Activated naive CD4-positive, alpha-beta T cell (primary cell): ENCODE measurements at regions not wholly inside any gene's neighbourhood (a gene's known extent, or its start where the extent isn't known, plus 50 kb on each side); places are given as distances from the start of the nearest gene placed in this dataset.
A peak's percentile ranks its signal among the peaks of the same experiment; 100 is the strongest.

ENCODE experiments used
- DNase-seq, 4 experiments: peaks; one replicate each; lab custom pipeline; 2025; lab: John Stamatoyannopoulos, UW

DNA sequence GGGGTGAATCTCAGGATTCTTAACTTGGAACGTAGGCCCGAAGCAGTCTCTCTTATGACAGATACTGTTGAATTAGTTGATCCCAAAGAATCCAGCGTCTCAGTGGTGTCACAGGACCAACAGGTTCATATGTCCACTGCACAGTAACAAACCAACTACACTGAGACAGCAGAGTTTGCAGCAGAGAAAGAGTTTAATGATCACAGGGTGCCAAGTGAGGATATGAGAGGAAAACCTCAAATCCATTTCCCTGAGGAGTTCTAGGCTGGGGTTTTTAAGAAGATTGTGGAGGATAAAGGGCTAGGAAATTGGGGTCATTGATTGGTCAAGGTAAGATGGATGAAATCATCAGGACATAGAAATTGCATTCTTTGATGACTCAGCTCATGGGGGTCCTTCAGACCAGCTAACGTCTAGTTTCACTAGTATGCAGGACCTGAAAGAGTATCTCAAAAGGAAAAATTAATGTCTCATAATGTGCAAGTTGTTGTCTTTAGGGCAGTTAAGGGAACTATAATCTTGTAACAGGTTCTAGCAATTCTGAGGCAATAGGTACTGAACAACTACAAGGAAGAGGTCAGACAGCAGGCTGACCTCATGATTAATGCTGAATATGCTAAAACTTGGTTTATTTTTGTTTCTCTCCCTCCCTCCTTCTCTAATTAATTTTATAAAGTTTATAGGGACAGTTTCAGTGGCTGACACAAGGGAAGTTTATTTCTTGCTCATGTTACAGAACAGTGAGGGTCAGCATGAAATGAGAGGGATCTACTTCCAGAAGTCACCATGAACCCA, 310.9 kb upstream of the NEBL start:
- no peak for DNase-seq

DNA sequence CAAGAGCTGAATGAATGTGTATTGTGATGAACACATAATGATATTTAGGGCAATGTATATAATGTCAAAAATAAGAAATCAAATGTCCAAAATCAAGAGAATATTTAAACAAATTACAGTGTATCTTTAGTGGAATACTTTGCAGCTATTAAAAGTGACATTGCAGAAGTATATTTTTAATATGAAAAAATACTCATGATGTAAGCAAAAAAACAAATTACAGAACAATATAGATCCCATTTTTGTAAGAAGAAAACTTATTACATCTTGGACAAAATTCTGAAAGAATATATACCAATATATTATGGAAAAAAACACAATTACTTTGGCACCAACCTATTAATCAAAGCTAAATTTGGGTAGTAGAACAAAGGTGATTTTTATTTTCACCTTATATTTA, 308.2 kb upstream of the NEBL start:
- DNase-seq: no peak

GRCh38 chr10:21203473-21204107, 306.5 kb upstream of the NEBL start:
- DNase-seq: no peak

DNA sequence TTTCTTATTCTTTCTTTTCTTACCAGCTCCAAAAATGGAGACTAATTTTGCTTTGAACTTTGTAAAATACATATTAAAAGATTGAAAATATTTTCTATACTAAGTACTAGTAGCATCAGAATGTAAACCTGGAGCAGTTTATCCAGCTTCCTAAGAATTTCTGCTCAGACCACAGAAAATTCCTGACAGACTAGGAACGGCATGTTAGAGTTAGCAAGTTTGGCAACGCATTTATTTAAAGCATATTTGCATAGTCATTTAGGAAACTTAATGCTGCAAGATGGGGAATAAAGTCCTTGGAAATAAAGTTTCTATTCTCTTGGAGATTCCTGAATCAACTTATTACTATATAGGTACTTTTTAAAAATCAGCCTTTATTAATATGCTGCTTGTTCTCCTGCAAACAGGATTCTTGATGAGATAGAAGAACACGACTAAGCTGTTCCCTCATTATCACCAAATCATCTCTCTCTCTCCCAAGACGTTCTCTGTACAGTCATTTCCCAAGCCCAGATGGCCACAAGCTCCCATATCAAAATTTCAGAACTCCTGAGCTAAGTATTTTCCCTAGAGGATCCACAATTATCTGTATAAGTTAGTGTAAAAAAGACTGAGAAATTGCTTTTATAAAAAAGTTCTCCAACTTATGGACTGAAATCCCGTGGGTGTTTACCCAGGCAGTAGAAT, 305.8 kb upstream of the NEBL start:
- no peak for DNase-seq

GRCh38 chr10:21199501-21199900, 302.4 kb upstream of the NEBL start:
- no peak for DNase-seq

GRCh38 chr10:21197838-21198237, 300.7 kb upstream of the NEBL start:
- DNase-seq: no peak

GRCh38 chr10:21196822-21197395, 299.8 kb upstream of the NEBL start:
- DNase-seq: no peak

GRCh38 chr10:21195252-21195651, 298.1 kb upstream of the NEBL start:
- no peak for DNase-seq

DNA sequence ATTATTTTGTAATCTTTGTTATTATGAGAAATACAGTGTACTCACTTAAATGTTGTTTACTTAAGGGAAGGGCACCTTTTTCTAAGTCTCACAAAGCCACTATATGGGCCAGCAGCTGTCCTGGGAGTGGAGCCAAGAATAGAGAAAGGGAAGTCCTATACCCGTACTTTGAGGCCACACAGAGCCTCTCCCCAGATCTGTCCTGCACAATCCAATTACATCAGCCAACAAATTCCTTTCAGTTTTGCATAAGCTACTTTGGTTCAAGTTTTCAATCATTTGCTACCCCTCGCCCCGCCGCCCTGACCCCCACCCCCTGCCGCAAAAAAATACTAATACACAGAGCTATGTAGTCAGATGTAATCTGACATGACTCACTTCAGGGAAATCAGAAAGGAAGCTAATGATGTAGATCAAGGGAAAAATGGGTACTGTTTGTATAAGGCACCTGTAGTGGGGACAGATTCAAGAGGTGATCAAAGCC, 297.4 kb upstream of the NEBL start:
- DNase-seq: no peak

DNA sequence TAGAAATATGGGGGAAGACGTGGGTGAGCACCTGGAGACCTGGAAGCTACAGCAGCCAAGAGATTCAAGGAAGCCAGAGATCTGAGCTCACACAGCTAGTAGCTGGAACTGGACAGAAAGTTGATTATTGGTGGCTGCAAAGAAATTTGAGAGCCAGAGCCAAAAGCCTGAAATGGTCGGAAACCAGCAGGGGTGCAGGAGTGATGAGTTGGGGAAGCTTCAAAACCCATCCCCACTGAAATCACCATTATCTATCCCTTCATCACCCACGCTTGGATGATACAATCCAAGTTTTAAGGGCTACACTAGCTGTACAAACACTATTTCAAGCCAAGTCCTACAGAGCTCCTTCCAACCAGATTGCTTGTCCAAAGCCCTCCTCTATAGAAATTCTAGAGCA, 296.1 kb upstream of the NEBL start:
- DNase-seq: no peak

DNA sequence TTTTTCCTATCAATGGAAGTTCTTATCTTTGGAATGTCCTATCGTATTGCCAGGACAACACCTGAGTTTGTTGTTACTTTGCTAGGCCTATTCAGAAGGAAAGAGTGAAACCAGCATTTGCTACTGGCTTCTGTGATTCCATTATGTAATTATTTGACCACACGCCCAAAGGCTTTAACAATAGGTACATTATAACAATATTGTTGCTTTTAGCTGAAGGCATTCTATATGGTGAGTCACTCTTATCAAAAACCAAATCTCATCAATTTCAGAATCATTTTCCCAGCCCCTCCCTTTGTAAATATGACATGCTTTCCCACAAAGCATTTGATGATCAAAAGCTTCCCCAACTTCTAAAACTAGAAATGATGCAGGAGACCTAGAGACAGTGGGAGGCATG, 294.4 kb upstream of the NEBL start:
- DNase-seq: no peak

- DNase-seq: no peak
These were observed 287.9 kb upstream of the NEBL start for GRCh38 chr10:21184984-21185383.

- no peak for DNase-seq
These were observed 287.1 kb upstream of the NEBL start for GRCh38 chr10:21184216-21184615.

DNA sequence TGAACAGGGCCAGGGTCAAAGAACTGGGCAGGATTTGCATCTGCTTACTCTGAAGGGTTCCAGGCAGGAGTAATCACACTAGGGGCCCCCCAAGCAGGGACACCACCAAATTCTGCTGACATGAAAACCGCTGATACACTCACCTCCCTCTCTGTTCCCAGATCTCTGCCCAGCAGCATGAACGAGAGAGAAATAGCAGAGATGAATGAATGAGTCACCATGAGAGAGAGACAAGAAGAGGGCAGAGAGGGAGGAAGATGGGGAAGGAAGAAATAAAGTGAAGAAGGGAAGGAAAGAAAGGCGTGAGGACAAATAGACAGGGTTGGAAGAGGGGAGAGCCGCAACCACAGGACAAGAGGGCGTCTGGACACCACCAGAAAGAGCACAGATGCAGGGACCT, 285.9 kb upstream of the NEBL start:
- DNase-seq: no peak

- DNase-seq: no peak
These were observed 284.3 kb upstream of the NEBL start for GRCh38 chr10:21181451-21181850.

DNA sequence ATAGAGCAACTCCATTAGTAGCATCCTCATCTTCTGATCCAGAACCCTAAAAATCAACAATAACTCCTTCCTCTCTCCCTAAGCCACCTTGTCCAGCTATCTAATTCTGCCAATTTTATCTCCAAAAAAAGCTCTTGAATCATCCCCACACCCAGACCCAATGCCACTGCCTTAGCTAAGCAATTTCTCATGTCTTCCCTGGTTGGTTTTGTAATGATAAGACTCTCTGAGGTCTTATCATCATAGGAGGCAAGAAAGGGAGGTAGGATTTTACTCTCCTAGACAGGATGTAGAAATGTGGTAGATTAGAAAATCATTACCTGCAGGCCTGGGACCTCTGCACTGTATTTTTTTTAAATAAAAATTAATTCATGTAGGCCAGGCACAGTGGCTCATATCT, 283.5 kb upstream of the NEBL start:
- no peak for DNase-seq

DNA sequence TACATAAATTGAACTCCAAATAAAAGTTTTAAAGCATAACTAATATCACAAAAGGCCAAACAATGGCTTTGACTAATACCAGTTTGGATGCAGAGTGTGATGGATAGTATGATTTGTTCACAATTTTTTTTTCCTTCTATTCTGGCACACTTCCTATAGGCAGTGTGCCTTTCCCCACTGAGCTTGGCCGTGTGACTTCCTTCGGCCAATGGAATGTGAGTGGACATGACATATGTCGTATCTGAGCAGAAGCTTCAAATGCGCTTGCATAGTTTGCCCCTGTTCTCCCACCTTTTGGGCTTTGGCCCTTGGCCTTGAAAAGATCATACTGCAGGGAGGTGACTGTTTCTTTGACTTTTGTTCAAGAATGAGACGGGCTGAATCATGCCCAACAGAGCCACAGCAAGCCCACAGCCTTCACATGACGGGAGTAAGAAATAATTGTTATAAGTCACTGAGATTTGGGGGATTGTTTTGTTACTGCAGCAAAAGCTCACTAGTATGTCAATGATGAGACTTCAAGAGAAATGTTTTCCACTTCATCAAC, 279.9 kb upstream of the NEBL start:
- no peak for DNase-seq

- DNase-seq: no peak
These were observed 278.7 kb upstream of the NEBL start for GRCh38 chr10:21175797-21176196.

GRCh38 chr10:21174715-21175495, 277.8 kb upstream of the NEBL start:
- DNase-seq: no peak

GRCh38 chr10:21173802-21174714, 276.9 kb upstream of the NEBL start:
- peak in 1 of 4 experiments; percentile 2 for DNase-seq
